ENCODE measurements at regions not wholly inside any gene's neighbourhood (a gene's known extent, or its start where the extent isn't known, plus 50 kb on each side); places are given as distances from the start of the nearest gene placed in this dataset.

GRCh38 chr11:91800208-91800914, 424.3 kb upstream of the FAT3 start:
- Histone ChIP-seq H3K27me3 (ENCODE audit: control insufficient read depth in 3 of 3, insufficient read depth in 3 of 3, low read depth in 1 of 3, low read length in 3 of 3) (no peaks in the 10 kb centered on the region), H2AFZ (ENCODE audit: low read length) (no peak overlapping the region), H2BK15ac (ENCODE audit: low read length) (peak overlapping the region; percentile 94), H2BK120ac (ENCODE audit: low read depth, low read length) (peak overlapping the region; percentile 91), H3K23ac (ENCODE audit: low read depth, low read length, poor library complexity) (no peak overlapping the region), H3K4me1 (ENCODE audit: control insufficient read depth in 2 of 2, insufficient read depth in 1 of 2, low read depth in 1 of 2, low read length in 2 of 2) (peaks cover 9% of the 10 kb centered on the region in 2 donors), H3K9ac (ENCODE audit: low read depth, low read length, poor library complexity) (peak overlapping the region; percentile 60), H4K91ac (ENCODE audit: low read depth, low read length, poor library complexity) (peak overlapping the region; percentile 53), H3K4me3 (ENCODE audit: low read length in 2 of 2) (no peak overlapping the region), H2BK12ac (ENCODE audit: low read length) (peak overlapping the region; percentile 84), H3K36me3 (replicated peaks in 1 of 2; ENCODE audit: control insufficient read depth in 2 of 2, insufficient read depth in 2 of 2, low read length in 2 of 2) (no peaks in the 10 kb centered on the region), H4K8ac (ENCODE audit: low read depth, low read length) (peak overlapping the region; percentile 17), H3K18ac (ENCODE audit: low read length) (peak overlapping the region; percentile 83), H2BK5ac (ENCODE audit: low read length) (no peak overlapping the region), H3K4me2 (ENCODE audit: insufficient read depth, low read length, poor library complexity, severe bottlenecking) (no peak overlapping the region), H2AK5ac (ENCODE audit: low read depth, low read length) (no peak overlapping the region), H3K79me1 (ENCODE audit: low read depth, low read length) (no peaks in the 10 kb centered on the region), H3K4ac (ENCODE audit: low read length) (peak overlapping the region; percentile 66), H3K27ac (replicated peaks; ENCODE audit: low read length) (no peak overlapping the region), H3K14ac (ENCODE audit: low read length) (no peak overlapping the region), H3K9me3 (replicated peaks in 1 of 2; ENCODE audit: control insufficient read depth in 2 of 2, insufficient read depth in 1 of 2, low read depth in 1 of 2, low read length in 2 of 2) (no peaks in the 10 kb centered on the region)
- no peak for DNase-seq (ENCODE audit: low spot score)
- WGBS, 2 donors (ENCODE audit: extremely low coverage in 2 of 2, insufficient read length in 2 of 2, insufficient replicate concordance in 1 of 2): no CpG with 5 or more reads among the region's 9 CpGs

- Histone ChIP-seq H3K18ac (ENCODE audit: low read length) (peak overlapping the region; percentile 39), H3K4ac (ENCODE audit: low read length) (no peak overlapping the region), H4K8ac (ENCODE audit: low read depth, low read length) (no peak overlapping the region)
These were observed 426.4 kb upstream of the FAT3 start for GRCh38 chr11:91798240-91798639.

GRCh38 chr11:91796999-91797398, 427.6 kb upstream of the FAT3 start:
- no peak overlapping the region for H3K23ac ChIP-seq (ENCODE audit: low read depth, low read length, poor library complexity)
- H2BK15ac ChIP-seq (ENCODE audit: low read length): no peak overlapping the region
- H2BK120ac ChIP-seq (ENCODE audit: low read depth, low read length): no peak overlapping the region
- no peak overlapping the region for H4K8ac ChIP-seq (ENCODE audit: low read depth, low read length)
- H2BK5ac ChIP-seq (ENCODE audit: low read length): no peak overlapping the region
- no peak overlapping the region for H3K9ac ChIP-seq (ENCODE audit: low read depth, low read length, poor library complexity)
- no peak overlapping the region for H3K18ac ChIP-seq (ENCODE audit: low read length)
- H2AFZ ChIP-seq (ENCODE audit: low read length): no peak overlapping the region
- no peak for DNase-seq (ENCODE audit: low spot score)
- no peak overlapping the region for H3K4ac ChIP-seq (ENCODE audit: low read length)
- no peak overlapping the region for H3K4me2 ChIP-seq (ENCODE audit: insufficient read depth, low read length, poor library complexity, severe bottlenecking)
- H3K4me1 ChIP-seq (ENCODE audit: control insufficient read depth in 2 of 2, insufficient read depth in 1 of 2, low read depth in 1 of 2, low read length in 2 of 2): peaks cover 0 to 3% of the 10 kb centered on the region in 2 donors
- no peak overlapping the region for H3K14ac ChIP-seq (ENCODE audit: low read length)
- H3K4me3 ChIP-seq (ENCODE audit: low read length in 2 of 2): no peak overlapping the region
- no peak overlapping the region for H3K27ac ChIP-seq (replicated peaks; ENCODE audit: low read length)
- H2BK12ac ChIP-seq (ENCODE audit: low read length): no peak overlapping the region
- no peak overlapping the region for H4K91ac ChIP-seq (ENCODE audit: low read depth, low read length, poor library complexity)
- no peaks in the 10 kb centered on the region for H3K27me3 ChIP-seq (ENCODE audit: control insufficient read depth in 3 of 3, insufficient read depth in 3 of 3, low read depth in 1 of 3, low read length in 3 of 3)
- no peaks in the 10 kb centered on the region for H3K79me1 ChIP-seq (ENCODE audit: low read depth, low read length)
- H3K9me3 ChIP-seq (replicated peaks in 1 of 2; ENCODE audit: control insufficient read depth in 2 of 2, insufficient read depth in 1 of 2, low read depth in 1 of 2, low read length in 2 of 2): no peaks in the 10 kb centered on the region
- H2AK5ac ChIP-seq (ENCODE audit: low read depth, low read length): no peak overlapping the region
- no peaks in the 10 kb centered on the region for H3K36me3 ChIP-seq (replicated peaks in 1 of 2; ENCODE audit: control insufficient read depth in 2 of 2, insufficient read depth in 2 of 2, low read length in 2 of 2)

More at GRCh38 chr11:91798240-91798639, 426.4 kb upstream of the FAT3 start:
- no peaks in the 10 kb centered on the region for H3K9me3 ChIP-seq (replicated peaks in 1 of 2; ENCODE audit: control insufficient read depth in 2 of 2, insufficient read depth in 1 of 2, low read depth in 1 of 2, low read length in 2 of 2)
- H4K91ac ChIP-seq (ENCODE audit: low read depth, low read length, poor library complexity): no peak overlapping the region
- H2BK15ac ChIP-seq (ENCODE audit: low read length): peak overlapping the region; percentile 21
- WGBS, 2 donors (ENCODE audit: extremely low coverage in 2 of 2, insufficient read length in 2 of 2, insufficient replicate concordance in 1 of 2): no CpG with 5 or more reads among the region's 7 CpGs
- peak overlapping the region; percentile 24 for H2AK5ac ChIP-seq (ENCODE audit: low read depth, low read length)
- H3K14ac ChIP-seq (ENCODE audit: low read length): no peak overlapping the region
- H3K4me1 ChIP-seq (ENCODE audit: control insufficient read depth in 2 of 2, insufficient read depth in 1 of 2, low read depth in 1 of 2, low read length in 2 of 2): peaks cover 2 to 6% of the 10 kb centered on the region in 2 donors
- H3K9ac ChIP-seq (ENCODE audit: low read depth, low read length, poor library complexity): no peak overlapping the region
- no peak overlapping the region for H2BK120ac ChIP-seq (ENCODE audit: low read depth, low read length)
- peak overlapping the region; percentile 26 for H2BK12ac ChIP-seq (ENCODE audit: low read length)
- no peak overlapping the region for H2AFZ ChIP-seq (ENCODE audit: low read length)
- H3K36me3 ChIP-seq (replicated peaks in 1 of 2; ENCODE audit: control insufficient read depth in 2 of 2, insufficient read depth in 2 of 2, low read length in 2 of 2): no peaks in the 10 kb centered on the region
- H3K23ac ChIP-seq (ENCODE audit: low read depth, low read length, poor library complexity): peak overlapping the region; percentile 35
- H3K79me1 ChIP-seq (ENCODE audit: low read depth, low read length): no peaks in the 10 kb centered on the region
- peak overlapping the region; percentile 78 for H2BK5ac ChIP-seq (ENCODE audit: low read length)
- no peak for DNase-seq (ENCODE audit: low spot score)
- no peaks in the 10 kb centered on the region for H3K27me3 ChIP-seq (ENCODE audit: control insufficient read depth in 3 of 3, insufficient read depth in 3 of 3, low read depth in 1 of 3, low read length in 3 of 3)
- H3K4me2 ChIP-seq (ENCODE audit: insufficient read depth, low read length, poor library complexity, severe bottlenecking): no peak overlapping the region
- no peak overlapping the region for H3K27ac ChIP-seq (replicated peaks; ENCODE audit: low read length)
- H3K4me3 ChIP-seq (ENCODE audit: low read length in 2 of 2): no peak overlapping the region

- H3K14ac ChIP-seq (ENCODE audit: low read length): no peak overlapping the region
These were observed 429.3 kb upstream of the FAT3 start for GRCh38 chr11:91795139-91795887.

More at GRCh38 chr11:91795139-91795887, 429.3 kb upstream of the FAT3 start:
- DNase-seq (ENCODE audit: low spot score): no peak
- Histone ChIP-seq H2BK15ac (ENCODE audit: low read length) (no peak overlapping the region), H2BK5ac (ENCODE audit: low read length) (no peak overlapping the region), H3K27me3 (ENCODE audit: control insufficient read depth in 3 of 3, insufficient read depth in 3 of 3, low read depth in 1 of 3, low read length in 3 of 3) (no peaks in the 10 kb centered on the region), H3K4me1 (ENCODE audit: control insufficient read depth in 2 of 2, insufficient read depth in 1 of 2, low read depth in 1 of 2, low read length in 2 of 2) (peaks cover 5 to 9% of the 10 kb centered on the region in 2 donors), H3K36me3 (replicated peaks in 1 of 2; ENCODE audit: control insufficient read depth in 2 of 2, insufficient read depth in 2 of 2, low read length in 2 of 2) (no peaks in the 10 kb centered on the region), H2BK12ac (ENCODE audit: low read length) (no peak overlapping the region), H3K4me2 (ENCODE audit: insufficient read depth, low read length, poor library complexity, severe bottlenecking) (no peak overlapping the region), H3K79me1 (ENCODE audit: low read depth, low read length) (no peaks in the 10 kb centered on the region), H4K8ac (ENCODE audit: low read depth, low read length) (no peak overlapping the region), H3K27ac (replicated peaks; ENCODE audit: low read length) (no peak overlapping the region), H3K9me3 (replicated peaks in 1 of 2; ENCODE audit: control insufficient read depth in 2 of 2, insufficient read depth in 1 of 2, low read depth in 1 of 2, low read length in 2 of 2) (no peaks in the 10 kb centered on the region), H3K9ac (ENCODE audit: low read depth, low read length, poor library complexity) (no peak overlapping the region), H2BK120ac (ENCODE audit: low read depth, low read length) (no peak overlapping the region), H2AK5ac (ENCODE audit: low read depth, low read length) (no peak overlapping the region), H3K18ac (ENCODE audit: low read length) (no peak overlapping the region), H3K4ac (ENCODE audit: low read length) (no peak overlapping the region), H3K23ac (ENCODE audit: low read depth, low read length, poor library complexity) (no peak overlapping the region), H3K4me3 (ENCODE audit: low read length in 2 of 2) (no peak overlapping the region), H4K91ac (ENCODE audit: low read depth, low read length, poor library complexity) (no peak overlapping the region), H2AFZ (ENCODE audit: low read length) (no peak overlapping the region)
- WGBS, 2 donors (ENCODE audit: extremely low coverage in 2 of 2, insufficient read length in 2 of 2, insufficient replicate concordance in 1 of 2): no CpG with 5 or more reads among the region's 2 CpGs
